ENCODE measurements at regions not wholly inside any gene's neighbourhood (a gene's known extent, or its start where the extent isn't known, plus 50 kb on each side); places are given as distances from the start of the nearest gene placed in this dataset.
A peak's percentile ranks its signal among the peaks of the same experiment; 100 is the strongest.
"Not testable (repeated sequence)": the region's sequence is repeated elsewhere in the genome, so short reads cannot be mapped to it uniquely, and the experiment has no call there.

- no peak for DNase-seq (ENCODE audit: low spot score)
Observed at GRCh38 chr1:192862271-192862670, 53.4 kb downstream of the RGS2 start.

- DNase-seq (ENCODE audit: low spot score) = no peak
Observed at GRCh38 chr1:192866241-192866868, 57.5 kb downstream of the RGS2 start.

GRCh38 chr1:192867180-192867579 is 58.3 kb downstream of the RGS2 start:
- no peak for DNase-seq (ENCODE audit: low spot score)

GRCh38 chr1:192869308-192869940 is 60.6 kb downstream of the RGS2 start:
- no peak for DNase-seq (ENCODE audit: low spot score)

GRCh38 chr1:192872010-192872409 is 63.2 kb downstream of the RGS2 start:
- DNase-seq (ENCODE audit: low spot score) = no peak

GRCh38 chr1:192873836-192874235 is 65.0 kb downstream of the RGS2 start:
- DNase-seq (ENCODE audit: low spot score) = no peak

GRCh38 chr1:192876633-192877032 is 67.8 kb downstream of the RGS2 start:
- DNase-seq (ENCODE audit: low spot score) = no peak

- DNase-seq (ENCODE audit: low spot score) = no peak
Observed at GRCh38 chr1:192877283-192877886, 68.5 kb downstream of the RGS2 start.

DNA sequence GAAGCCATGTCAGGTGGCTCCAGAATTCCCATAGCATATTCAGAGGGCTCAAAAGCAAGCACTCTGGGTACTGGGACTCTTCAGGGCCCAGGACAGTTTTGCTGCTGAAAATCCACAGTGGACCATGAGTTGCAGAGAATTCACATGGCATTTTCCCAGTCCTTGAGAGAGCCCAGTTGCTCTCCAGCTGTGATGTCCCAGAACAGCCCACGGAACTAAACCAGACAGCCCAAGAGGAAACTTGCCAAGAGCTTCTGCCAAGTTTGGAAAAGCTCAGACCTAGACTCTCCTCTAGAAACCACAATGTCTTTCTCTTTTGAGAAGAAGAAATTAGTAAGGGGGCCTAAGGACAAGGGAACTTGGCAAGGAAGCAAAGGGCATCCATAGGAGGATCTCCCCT is 69.4 kb downstream of the RGS2 start:
- DNase-seq (ENCODE audit: low spot score) = no peak

DNA sequence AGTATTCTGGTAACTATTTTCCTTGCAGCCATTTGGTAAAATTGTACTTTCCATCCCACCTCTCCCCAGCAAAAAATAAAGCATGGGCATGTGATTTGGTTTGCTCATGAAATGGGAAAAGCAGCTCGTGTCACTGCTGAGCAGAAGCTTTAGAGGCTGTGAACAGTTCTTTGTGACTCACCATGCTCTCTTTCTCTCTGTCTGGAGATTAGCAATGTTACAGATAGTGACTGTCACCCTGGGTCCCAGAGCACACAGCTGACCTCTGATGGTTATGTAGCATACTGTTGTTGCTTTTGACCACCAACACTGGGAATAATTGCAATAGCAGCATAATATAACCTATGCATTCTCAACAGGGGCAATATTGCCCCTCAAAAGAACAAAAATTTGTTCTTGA is 70.6 kb downstream of the RGS2 start:
- DNase-seq (ENCODE audit: low spot score) = peak; percentile 4

DNA sequence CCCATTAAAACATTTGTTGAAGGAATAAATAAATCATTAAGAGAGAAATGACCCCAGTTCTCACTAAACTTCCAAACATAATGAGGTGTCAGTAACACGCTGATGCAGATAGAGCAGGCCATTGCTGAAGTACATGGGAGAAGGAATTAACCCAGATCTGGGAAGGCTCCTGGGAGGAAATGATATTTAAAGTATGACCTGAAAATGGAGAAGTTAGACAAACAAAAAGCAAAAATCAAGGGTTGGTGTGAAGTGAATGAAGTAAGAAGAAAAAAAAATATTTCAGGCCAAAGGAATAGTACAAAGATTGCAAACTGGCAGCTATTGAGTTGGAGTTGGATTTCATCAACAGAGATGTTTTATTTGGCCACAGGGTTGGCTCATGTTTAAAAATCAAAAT is 71.4 kb downstream of the RGS2 start:
- no peak for DNase-seq (ENCODE audit: low spot score)

DNA sequence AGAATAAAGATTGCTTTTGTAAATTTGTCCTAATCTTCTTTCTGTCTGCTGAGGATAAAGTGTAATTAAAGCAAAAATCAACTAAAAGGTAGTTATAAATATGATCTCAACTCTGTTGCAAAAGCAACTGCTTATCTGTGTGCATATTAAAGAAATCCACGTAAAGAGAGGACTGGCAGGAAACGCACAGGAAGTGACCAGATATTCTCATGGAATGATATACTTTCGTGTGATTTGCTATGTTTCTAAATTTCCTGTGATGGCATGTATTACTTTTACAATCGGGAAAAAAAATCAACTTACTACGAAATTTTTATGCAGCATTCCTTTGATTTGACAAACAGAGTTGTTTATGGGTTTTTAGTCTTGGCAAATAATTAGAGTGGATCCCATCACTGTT is 75.4 kb downstream of the RGS2 start:
- DNase-seq (ENCODE audit: low spot score) = no peak

GRCh38 chr1:192885387-192885786 is 76.5 kb downstream of the RGS2 start:
- not testable (repeated sequence) for DNase-seq (ENCODE audit: low spot score)

DNA sequence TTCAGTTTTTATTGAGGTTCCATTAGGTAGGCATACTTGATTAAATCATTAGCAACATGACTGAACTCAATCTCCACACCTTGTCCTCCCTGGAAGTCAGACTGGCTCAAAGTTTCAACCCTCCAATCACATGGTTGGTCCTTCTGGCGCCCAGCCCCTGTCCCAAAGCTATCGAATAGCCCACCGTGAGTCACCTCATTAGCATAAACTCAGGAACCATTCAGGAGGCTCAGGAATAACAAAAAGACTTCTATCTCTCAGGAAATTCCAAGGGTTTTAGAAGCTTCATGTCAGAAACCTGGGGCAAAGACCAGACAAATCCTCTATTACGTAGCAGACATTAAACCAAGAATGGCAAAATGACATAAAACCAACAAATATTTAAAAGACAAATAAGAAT is 78.6 kb downstream of the RGS2 start:
- DNase-seq (ENCODE audit: low spot score) = no peak

DNA sequence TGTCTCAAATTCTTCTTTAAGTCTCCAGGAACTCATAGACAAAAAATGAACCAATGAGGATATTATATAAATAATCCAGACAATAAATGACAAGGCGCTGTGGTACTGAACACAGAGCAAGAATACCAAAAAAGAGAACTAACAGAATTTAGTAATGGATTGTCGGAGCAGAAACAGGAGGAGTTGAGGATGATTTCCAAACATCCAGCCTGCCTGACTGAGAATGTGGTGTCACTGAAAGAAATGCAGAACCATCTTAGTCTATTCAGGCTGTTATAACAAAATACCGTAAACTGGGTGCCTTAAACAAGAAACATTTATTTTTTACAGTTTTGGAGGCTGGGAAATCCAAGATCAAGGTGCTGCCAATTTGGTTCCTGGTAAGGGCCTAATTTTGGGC is 79.7 kb downstream of the RGS2 start:
- DNase-seq (ENCODE audit: low spot score) = no peak

- DNase-seq (ENCODE audit: low spot score) = no peak
Observed at GRCh38 chr1:192889082-192889481, 80.2 kb downstream of the RGS2 start.

DNA sequence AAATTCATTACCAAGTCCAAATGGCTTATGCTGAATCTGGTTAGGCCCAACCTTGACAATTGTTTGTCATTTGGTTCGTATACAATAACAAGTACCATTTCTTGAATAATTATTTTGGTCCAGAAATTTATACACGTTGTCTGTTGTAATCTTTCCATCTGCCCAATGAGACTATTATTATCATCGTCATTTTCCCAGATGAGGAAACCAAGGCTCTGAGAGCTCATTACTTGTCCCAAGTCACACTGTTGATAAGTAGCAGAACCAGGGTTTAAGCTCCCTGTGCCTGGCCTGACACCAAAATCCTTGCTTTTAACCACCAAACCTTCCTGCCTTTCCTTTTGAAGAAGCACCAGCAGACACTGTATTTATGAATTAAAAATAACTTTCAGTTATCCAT is 81.3 kb downstream of the RGS2 start:
- no peak for DNase-seq (ENCODE audit: low spot score)

DNA sequence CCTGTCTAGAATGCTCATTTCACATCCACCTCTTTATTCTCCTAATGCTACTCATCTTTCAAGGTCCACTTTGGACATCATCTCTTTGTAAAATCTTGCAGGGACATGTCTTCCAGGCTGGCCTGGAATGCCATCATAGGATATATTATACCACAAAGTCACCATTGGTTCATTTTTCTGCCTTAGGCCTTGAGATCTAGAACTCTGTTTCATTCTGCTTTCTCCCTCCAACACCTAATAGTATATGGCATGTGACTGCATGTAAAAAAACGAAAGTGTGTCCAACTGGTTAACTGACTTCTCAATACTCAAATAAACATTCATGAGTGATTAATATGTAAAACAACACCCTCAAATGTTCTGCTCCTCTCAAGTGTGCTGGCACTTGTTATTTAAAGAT is 84.1 kb downstream of the RGS2 start:
- no peak for DNase-seq (ENCODE audit: low spot score)

GRCh38 chr1:192895487-192895886 is 86.6 kb downstream of the RGS2 start:
- not testable (repeated sequence) for DNase-seq (ENCODE audit: low spot score)

DNA sequence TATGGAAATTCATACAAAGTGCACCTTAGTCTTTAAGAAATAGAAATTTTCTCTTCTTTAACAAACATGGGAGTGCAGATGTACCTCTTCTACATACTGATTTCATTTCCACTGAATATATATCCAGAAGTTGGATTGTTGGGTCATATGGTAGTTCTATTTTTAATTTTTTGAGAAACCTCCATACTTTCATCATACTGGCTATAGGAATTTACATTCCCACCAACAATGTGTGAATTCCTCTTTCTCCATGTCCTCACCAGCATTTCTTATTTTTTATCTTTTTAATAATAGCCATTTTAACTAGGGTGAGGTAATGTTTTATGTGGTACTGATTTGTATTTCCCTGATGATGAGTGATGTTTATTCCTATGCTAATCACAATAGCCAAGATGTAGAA is 87.5 kb downstream of the RGS2 start:
- no peak for DNase-seq (ENCODE audit: low spot score)

DNA sequence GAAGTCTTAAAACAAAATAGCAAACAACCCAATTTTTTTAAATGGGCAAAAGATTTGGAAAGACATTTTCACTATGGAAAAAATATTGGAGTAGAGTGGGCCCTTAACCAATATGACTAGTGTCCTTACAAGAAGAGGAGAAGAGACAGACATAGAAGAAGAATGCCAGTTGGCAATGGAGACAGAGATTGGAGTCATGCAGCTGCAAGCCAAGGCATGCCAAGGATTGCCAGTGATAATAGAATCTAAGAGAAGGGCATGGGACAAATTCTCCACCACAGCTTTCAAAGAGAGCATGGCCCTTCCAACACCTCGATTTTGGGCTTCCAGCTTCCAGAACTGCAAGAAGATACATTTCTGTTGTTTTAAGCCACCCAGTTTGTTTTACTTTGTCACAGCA is 92.7 kb downstream of the RGS2 start:
- DNase-seq (ENCODE audit: low spot score) = no peak

DNA sequence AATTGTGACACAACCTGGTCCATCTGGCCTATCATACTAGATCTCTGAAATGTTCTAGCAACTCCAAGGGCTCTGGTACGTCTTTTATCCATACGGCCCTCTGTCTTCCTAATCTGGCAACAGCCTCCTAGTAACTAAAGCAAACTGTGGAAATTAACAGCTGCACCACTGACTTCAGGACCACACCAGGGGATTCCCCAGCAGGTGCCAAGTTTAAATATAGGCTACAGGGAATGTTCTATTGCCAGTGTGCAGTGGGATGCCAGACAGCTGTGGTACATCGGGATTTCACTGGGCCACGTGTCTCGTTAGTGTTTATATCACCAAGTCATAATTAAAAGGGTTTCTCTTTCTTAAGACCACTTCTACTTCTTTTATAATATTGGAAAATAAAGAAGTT is 94.3 kb downstream of the RGS2 start:
- no peak for DNase-seq (ENCODE audit: low spot score)

GRCh38 chr1:192904438-192904895 is 95.6 kb downstream of the RGS2 start:
- DNase-seq (ENCODE audit: low spot score) = peak; percentile 36

- no peak for DNase-seq (ENCODE audit: low spot score)
Observed at GRCh38 chr1:192905049-192905448, 96.2 kb downstream of the RGS2 start.

All from hepatic stellate cell (primary cell).